WTC11 (cell line): ENCODE measurements at regions not wholly inside any gene's neighbourhood (a gene's known extent, or its start where the extent isn't known, plus 50 kb on each side); places are given as distances from the start of the nearest gene placed in this dataset.

Experiments
- ATAC-seq: fragments of 200-7000 bp; cut with Tn5 transposase; 2 replicates; pipeline ENCODE4 v1.10.0; 2021; ENCODE audit warnings: mild to moderate bottlenecking, moderate library complexity
- CTCF ChIA-PET: fragments of 300-600 bp; sonication (Branson Sonifier 250); formaldehyde crosslinking; loops from one replicate; lab custom pipeline; 2021; ENCODE audit warnings: antibody characterized with exemption; lab: Charles Lee
- POLR2A ChIA-PET: fragments of 350-600 bp; sonication (Branson Sonifier 250); formaldehyde crosslinking; loops from one replicate; lab custom pipeline; 2021; ENCODE audit warnings: antibody characterized with exemption; lab: Charles Lee
- DNase-seq: peaks from one replicate; pipeline ENCODE4 v3.0.0; 2021; ENCODE audit warnings: low spot score
- H3K27ac Mint-ChIP-seq: 2 replicates; pipeline ENCODE4 v1.8.0; 2021; ENCODE audit warnings: mixed read lengths
- H3K27me3 Mint-ChIP-seq: 2 replicates; pipeline ENCODE4 v1.8.0; 2021; ENCODE audit warnings: low read depth, mild to moderate bottlenecking, moderate library complexity, mixed read lengths
- H3K36me3 Mint-ChIP-seq: 2 replicates; pipeline ENCODE4 v1.8.0; 2021; ENCODE audit warnings: mixed read lengths
- H3K4me1 Mint-ChIP-seq: 2 replicates; pipeline ENCODE4 v1.8.0; 2022; ENCODE audit warnings: mixed read lengths
- H3K4me3 Mint-ChIP-seq: 2 replicates; pipeline ENCODE4 v1.8.0; 2021; ENCODE audit warnings: mild to moderate bottlenecking, moderate library complexity, mixed read lengths
- H3K9me3 Mint-ChIP-seq: 2 replicates; pipeline ENCODE4 v1.8.0; 2021; ENCODE audit warnings: mixed read lengths
- CDX4 ChIP-seq: fragments of 250-450 bp; sonication (Bioruptor Pico); IDR thresholded peaks from 2 replicates; pipeline ENCODE4 v1.9.0; 2021; ENCODE audit warnings: moderate library complexity, mild to moderate bottlenecking, inconsistent platforms, borderline replicate concordance
- CREM ChIP-seq: sonication (generic); formaldehyde crosslinking; IDR thresholded peaks from 2 replicates; pipeline ENCODE4 v1.8.1; 2022; ENCODE audit warnings: mild to moderate bottlenecking, missing genetic modification reagents, moderate library complexity
- FOXK1 ChIP-seq: sonication (generic); formaldehyde crosslinking; IDR thresholded peaks from 2 replicates; pipeline ENCODE4 v1.8.0; 2022; ENCODE audit warnings: mild to moderate bottlenecking, moderate library complexity, missing genetic modification reagents
- MYBL2 ChIP-seq: sonication (generic); formaldehyde crosslinking; IDR thresholded peaks from 2 replicates; pipeline ENCODE4 v1.8.1; 2023; ENCODE audit warnings: mild to moderate bottlenecking, moderate library complexity, missing genetic modification reagents
- NFATC4 ChIP-seq: fragments of 250-450 bp; sonication (Bioruptor Pico); IDR thresholded peaks from 2 replicates; pipeline ENCODE4 v1.9.0; 2021; ENCODE audit warnings: mild to moderate bottlenecking
- NR3C1 ChIP-seq: sonication (generic); formaldehyde crosslinking; conservative IDR thresholded peaks from 2 replicates; pipeline ENCODE4 v1.8.1; 2023; ENCODE audit warnings: low read depth, mild to moderate bottlenecking, missing genetic modification reagents
- SP1 ChIP-seq: sonication (generic); formaldehyde crosslinking; conservative IDR thresholded peaks from 2 replicates; pipeline ENCODE4 v1.8.1; 2022; ENCODE audit warnings: missing genetic modification reagents
- ZNF138 ChIP-seq: sonication (generic); formaldehyde crosslinking; conservative IDR thresholded peaks from 2 replicates; pipeline ENCODE4 v1.8.1; 2022; ENCODE audit warnings: mild to moderate bottlenecking, moderate library complexity, missing genetic modification reagents
- ZNF317 ChIP-seq: sonication (generic); formaldehyde crosslinking; IDR thresholded peaks from 2 replicates; pipeline ENCODE4 v1.8.1; 2023; ENCODE audit warnings: low read depth, mild to moderate bottlenecking, moderate library complexity, missing genetic modification reagents, borderline replicate concordance
- ZNF396 ChIP-seq: fragments of 250-450 bp; sonication (Bioruptor Pico); IDR thresholded peaks from 2 replicates; pipeline ENCODE4 v1.8.0; 2021; ENCODE audit warnings: mild to moderate bottlenecking, moderate library complexity, borderline replicate concordance
- ZNF416 ChIP-seq: fragments of 250-450 bp; sonication (Bioruptor Pico); IDR thresholded peaks from 2 replicates; pipeline ENCODE4 v1.9.0; 2021; ENCODE audit warnings: mild to moderate bottlenecking, inconsistent platforms
- TF ChIP-seq, protein P1 (sequence below): sonication (generic); formaldehyde crosslinking; IDR thresholded peaks from 2 replicates; pipeline ENCODE4 v1.8.0; 2023; ENCODE audit warnings: missing genetic modification reagents
- TF ChIP-seq, protein P2 (sequence below): sonication (generic); formaldehyde crosslinking; IDR thresholded peaks from 2 replicates; pipeline ENCODE4 v1.8.1; 2022; ENCODE audit warnings: missing genetic modification reagents, borderline replicate concordance
- TF ChIP-seq, protein P3 (sequence below): sonication (generic); formaldehyde crosslinking; IDR thresholded peaks from 2 replicates; pipeline ENCODE4 v1.8.1; 2023; ENCODE audit warnings: mild to moderate bottlenecking, missing genetic modification reagents
- TF ChIP-seq, protein P4 (sequence below): fragments of 250-450 bp; sonication (Bioruptor Pico); conservative IDR thresholded peaks from 2 replicates; pipeline ENCODE4 v1.9.0; 2021; ENCODE audit warnings: mild to moderate bottlenecking
- TF ChIP-seq, protein P5 (sequence below): sonication (generic); formaldehyde crosslinking; conservative IDR thresholded peaks from 2 replicates; pipeline ENCODE4 v1.8.1; 2022; ENCODE audit warnings: mild to moderate bottlenecking, missing genetic modification reagents

GRCh38 chr3:166362698-166363097, 525.5 kb upstream of the BCHE start:
- Mint-ChIP-seq H3K36me3 (no peaks in the 10 kb centered on the region), H3K4me3 (no peak overlapping the region), H3K27ac (no peak overlapping the region), H3K27me3 (no peaks in the 10 kb centered on the region), H3K4me1 (no peaks in the 10 kb centered on the region), H3K9me3 (no peaks in the 10 kb centered on the region)
- ATAC-seq (no peak), DNase-seq (no peak)
- CTCF ChIA-PET = no interaction called here
- POLR2A ChIA-PET = no interaction called here
- TF ChIP-seq ZNF317 (no peak), CDX4 (CRISPR knock-in tag) (no peak), MYBL2 (CRISPR knock-in tag) (no peak), ZNF396 (CRISPR knock-in tag) (no peak), CREM (CRISPR knock-in tag) (no peak), ZNF416 (CRISPR knock-in tag) (no peak), NR3C1 (CRISPR knock-in tag) (no peak)
- TF ChIP-seq, protein P1, sequence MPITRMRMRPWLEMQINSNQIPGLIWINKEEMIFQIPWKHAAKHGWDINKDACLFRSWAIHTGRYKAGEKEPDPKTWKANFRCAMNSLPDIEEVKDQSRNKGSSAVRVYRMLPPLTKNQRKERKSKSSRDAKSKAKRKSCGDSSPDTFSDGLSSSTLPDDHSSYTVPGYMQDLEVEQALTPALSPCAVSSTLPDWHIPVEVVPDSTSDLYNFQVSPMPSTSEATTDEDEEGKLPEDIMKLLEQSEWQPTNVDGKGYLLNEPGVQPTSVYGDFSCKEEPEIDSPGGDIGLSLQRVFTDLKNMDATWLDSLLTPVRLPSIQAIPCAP (CRISPR knock-in tag) = no peak

- Mint-ChIP-seq H3K36me3 (no peaks in the 10 kb centered on the region), H3K4me3 (no peak overlapping the region)
- TF ChIP-seq, protein P2, sequence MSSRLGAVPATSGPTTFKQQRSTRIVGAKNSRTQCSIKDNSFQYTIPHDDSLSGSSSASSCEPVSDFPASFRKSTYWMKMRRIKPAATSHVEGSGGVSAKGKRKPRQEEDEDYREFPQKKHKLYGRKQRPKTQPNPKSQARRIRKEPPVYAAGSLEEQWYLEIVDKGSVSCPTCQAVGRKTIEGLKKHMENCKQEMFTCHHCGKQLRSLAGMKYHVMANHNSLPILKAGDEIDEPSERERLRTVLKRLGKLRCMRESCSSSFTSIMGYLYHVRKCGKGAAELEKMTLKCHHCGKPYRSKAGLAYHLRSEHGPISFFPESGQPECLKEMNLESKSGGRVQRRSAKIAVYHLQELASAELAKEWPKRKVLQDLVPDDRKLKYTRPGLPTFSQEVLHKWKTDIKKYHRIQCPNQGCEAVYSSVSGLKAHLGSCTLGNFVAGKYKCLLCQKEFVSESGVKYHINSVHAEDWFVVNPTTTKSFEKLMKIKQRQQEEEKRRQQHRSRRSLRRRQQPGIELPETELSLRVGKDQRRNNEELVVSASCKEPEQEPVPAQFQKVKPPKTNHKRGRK = no peak
- no peak for TF ChIP-seq FOXK1 (CRISPR knock-in tag)
- no peak for TF ChIP-seq ZNF138 (CRISPR knock-in tag)
- TF ChIP-seq, protein P3, sequence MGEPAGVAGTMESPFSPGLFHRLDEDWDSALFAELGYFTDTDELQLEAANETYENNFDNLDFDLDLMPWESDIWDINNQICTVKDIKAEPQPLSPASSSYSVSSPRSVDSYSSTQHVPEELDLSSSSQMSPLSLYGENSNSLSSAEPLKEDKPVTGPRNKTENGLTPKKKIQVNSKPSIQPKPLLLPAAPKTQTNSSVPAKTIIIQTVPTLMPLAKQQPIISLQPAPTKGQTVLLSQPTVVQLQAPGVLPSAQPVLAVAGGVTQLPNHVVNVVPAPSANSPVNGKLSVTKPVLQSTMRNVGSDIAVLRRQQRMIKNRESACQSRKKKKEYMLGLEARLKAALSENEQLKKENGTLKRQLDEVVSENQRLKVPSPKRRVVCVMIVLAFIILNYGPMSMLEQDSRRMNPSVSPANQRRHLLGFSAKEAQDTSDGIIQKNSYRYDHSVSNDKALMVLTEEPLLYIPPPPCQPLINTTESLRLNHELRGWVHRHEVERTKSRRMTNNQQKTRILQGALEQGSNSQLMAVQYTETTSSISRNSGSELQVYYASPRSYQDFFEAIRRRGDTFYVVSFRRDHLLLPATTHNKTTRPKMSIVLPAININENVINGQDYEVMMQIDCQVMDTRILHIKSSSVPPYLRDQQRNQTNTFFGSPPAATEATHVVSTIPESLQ = no peak
- TF ChIP-seq SP1 (CRISPR knock-in tag) = no peak
- TF ChIP-seq, protein P4, sequence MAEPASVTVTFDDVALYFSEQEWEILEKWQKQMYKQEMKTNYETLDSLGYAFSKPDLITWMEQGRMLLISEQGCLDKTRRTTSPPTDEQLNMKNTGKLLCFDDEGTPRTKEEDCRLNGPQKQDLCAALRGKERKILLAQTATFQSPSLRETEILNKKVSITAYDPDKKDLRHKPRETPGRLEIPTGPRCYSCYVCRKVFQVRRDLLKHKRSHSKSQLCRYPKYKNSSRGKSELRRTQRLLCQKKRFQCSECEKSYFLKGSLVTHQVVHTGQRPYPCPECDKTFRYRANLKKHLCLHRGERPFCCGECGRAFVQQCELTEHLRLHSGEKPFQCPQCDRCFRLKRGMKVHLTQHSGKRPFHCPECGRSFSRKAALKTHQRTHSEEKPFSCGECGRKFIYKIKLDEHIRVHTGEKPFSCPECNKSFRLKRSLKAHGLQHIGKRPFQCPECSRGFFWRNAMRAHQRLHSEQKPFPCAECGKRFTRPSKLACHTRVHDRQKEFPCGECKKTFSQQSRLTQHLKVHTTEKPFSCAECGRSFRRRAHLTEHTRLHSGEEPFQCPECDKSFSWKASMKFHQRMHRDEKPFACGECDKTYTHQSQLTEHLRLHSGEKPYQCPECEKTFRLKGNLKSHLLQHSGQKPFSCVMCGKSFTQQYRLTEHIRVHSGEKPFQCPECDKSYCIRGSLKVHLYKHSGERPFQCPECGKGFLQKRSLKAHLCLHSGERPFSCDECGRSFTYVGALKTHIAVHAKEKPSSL (CRISPR knock-in tag) = no peak
- TF ChIP-seq NFATC4 (CRISPR knock-in tag) = no peak
- TF ChIP-seq, protein P5, sequence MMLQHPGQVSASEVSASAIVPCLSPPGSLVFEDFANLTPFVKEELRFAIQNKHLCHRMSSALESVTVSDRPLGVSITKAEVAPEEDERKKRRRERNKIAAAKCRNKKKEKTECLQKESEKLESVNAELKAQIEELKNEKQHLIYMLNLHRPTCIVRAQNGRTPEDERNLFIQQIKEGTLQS (CRISPR knock-in tag) = no peak
- no peak for TF ChIP-seq CDX4 (CRISPR knock-in tag)
- TF ChIP-seq ZNF317 = no peak
- TF ChIP-seq, all 79 proteins: peak for 0
- CTCF ChIA-PET = no interaction called here
- no peaks in the 10 kb centered on the region for H3K27me3 Mint-ChIP-seq
- no peak for DNase-seq
- ATAC-seq = no peak
- no peak overlapping the region for H3K27ac Mint-ChIP-seq
- H3K9me3 Mint-ChIP-seq = no peaks in the 10 kb centered on the region
- POLR2A ChIA-PET = no interaction called here
- no peaks in the 10 kb centered on the region for H3K4me1 Mint-ChIP-seq
Measured at GRCh38 chr3:166360720-166361119, 523.5 kb upstream of the BCHE start.
